GM19351 (cell line): ENCODE measurements at regions not wholly inside any gene's neighbourhood (a gene's known extent, or its start where the extent isn't known, plus 50 kb on each side); places are given as distances from the start of the nearest gene placed in this dataset.

ENCODE experiments used
- ATAC-seq: cut with Tn5 transposase; IDR thresholded peaks from one replicate; pipeline ENCODE4 v1.9.1; 2021; ENCODE audit warnings: mild to moderate bottlenecking, moderate library complexity; ENCODE audit not compliant: unreplicated experiment

DNA sequence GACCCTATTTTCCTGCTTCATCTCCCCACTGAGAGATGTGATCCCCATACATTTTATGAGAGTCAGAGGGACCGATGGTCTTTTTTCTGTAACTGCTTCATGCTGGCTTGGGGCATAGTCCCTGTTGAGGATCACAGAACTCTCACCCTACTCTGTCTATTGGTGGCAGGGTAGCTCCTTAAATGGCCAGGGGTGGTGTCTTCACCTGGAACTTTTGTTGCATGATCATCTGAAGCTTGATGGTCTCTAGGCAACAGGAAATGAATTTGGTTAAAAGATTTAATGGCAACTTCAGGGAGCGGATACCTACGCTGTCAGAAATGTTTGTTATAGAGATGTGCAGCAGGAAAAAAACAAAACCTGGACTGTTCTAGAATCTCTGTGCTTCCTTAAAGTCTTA is 87.0 kb upstream of the GLIS3 start:
- ATAC-seq, result peak; percentile 69

- no peak for ATAC-seq
These were observed 84.9 kb upstream of the GLIS3 start for GRCh38 chr9:4384750-4385149.

DNA sequence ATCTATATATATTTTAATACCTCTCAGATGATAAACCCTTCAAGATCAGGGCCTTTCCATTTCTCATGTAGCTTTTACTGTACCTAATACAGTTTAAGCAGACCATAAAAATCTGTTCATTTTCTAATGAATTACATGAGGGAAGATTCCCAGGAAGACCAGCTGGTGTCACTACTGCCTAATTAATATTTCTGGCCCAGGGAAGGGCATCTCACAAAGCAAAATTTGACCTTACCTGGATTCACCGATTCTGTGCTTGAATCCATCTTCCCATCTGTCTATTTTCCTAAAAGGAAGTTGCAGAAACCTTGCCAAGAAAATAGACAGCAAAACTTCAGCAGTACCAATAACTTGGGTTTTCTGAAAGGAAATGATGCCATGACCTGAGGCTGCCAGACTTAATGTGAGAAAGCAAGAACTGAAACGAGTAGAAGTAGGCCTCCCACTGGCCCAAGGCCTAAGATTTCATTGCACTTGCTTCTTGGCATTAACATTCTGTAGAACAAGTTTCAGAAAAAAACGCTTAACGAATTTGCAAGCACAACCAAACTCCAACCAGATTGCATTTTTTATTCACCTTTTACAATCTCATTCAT is 83.0 kb upstream of the GLIS3 start:
- ATAC-seq, result peak; percentile 71

GRCh38 chr9:4381744-4382143 is 81.9 kb upstream of the GLIS3 start:
- ATAC-seq, result no peak

- ATAC-seq, result no peak
These were observed 80.5 kb upstream of the GLIS3 start for GRCh38 chr9:4380406-4380805.

DNA sequence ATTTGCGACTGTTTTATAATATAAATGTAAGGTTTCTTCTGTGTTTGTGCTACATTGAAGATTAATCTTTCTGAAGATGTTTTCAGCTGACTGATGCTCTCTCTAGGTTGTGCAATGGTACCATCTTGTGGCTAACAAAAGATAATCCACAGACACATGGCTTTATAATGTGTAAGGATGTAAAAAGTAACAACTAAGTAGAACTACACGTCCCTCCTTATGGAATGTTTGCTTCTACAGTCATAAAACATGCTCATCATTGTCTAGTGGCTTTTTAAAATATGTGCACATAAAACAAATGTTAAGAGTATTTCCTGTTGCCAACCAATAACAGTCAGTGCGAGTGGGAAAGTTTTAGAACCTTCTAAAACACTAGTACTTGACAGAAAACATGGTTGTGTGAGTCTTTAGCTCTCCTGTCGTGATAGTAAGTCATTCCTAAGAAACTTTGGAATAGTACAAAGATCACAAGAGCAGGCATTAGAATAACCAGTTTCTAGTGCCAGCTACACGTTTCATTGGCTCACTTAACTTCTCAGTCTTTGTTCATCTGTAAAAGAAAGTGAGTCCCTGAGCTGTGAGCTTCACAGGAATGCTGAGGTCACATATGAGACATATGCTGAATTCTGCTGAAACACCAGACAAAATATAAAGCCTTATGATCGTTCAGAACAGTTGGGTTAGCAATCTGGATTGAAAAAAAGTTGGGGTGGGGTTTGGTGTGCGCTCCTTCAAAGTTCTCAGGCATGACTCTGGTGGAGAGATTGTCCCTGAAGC is 75.7 kb upstream of the GLIS3 start:
- ATAC-seq, result no peak

DNA sequence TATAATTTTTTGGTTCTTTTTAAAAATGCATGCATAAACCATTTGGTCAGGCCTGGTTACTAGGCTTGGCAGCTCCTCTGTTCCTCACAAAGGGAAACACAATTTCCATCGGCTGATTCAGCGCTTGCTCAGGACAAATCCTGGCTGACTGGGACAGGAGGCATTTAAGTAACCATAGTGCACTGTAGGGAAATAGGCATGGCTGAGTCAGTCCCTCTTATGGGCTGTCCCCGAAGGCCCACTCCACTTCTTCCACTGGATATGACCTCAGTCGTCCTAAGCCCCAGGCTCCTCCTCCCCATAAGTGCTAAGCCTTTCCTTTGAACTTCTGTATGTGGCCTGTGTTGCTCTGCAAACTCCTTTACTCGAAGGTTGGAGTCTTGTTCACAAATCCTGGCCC is 71.2 kb upstream of the GLIS3 start:
- no peak for ATAC-seq

DNA sequence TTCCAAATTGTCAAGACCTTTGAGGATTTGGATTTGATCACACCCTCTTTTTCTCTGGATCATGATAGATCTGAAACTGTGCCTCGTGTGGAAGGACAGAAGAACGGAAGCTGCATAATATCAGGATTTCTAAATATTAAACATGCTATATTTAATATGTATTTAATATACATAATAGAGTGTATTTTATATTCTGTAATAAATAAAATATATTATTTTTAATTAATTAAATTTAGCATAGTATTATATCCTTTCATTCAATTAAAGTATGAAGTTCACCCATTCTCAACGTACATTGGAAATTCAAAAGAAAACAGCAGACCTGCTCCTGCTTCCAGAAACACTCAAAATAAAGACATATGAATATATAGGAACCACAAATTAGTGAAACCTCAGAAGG is 70.6 kb upstream of the GLIS3 start:
- no peak for ATAC-seq

DNA sequence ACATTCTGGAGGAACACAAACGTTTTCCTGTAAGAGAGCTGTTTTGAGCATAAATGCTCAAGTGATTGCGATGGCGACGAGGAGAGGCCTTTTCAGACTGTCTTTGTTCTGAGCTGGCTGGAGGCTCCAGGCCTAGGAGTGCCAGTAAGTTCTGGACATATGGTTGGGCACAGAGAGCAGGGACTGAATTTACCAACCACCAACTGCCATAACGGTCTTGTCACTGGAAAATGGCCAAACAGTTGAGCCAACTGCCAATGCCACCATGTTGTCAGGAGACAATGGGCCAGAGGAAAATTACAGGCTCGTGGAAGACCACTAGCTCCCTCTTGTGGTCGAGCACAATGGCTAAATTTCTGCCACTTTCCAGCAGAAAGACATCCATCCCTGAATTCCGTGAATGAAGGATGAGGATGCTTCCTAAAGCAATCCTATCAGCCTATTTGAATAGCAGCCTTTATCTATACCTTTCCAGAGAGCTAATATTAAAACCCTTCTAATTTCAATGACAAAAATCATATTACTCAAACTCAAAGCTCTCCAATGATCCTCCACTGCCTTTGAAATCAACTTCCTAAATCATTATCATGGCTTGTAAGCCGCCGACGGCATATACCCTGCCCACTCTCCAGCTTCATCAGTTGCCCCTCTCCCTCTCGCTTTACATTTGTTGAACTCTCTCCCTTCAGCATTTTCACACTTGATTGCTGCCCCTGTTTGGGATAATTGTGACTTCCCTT is 66.9 kb upstream of the GLIS3 start:
- ATAC-seq, result no peak

DNA sequence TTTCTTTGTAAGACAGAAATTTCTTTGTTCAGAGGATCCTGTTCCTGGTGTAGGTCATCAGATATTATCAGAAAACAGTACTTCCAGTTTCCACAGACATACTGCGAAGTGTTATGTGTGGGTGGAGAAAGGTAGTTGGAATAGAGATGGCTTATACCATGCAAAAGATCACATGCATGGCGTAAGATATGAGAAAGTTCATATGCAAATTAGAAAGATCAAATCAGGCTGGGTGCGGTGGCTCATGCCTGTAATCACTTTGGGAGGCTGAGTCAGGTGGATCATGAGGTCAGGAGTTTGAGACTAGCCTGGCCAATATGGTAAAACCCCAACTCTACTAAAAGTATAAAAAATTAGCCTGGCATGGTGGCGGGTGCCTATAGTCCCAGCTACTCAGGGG is 65.2 kb upstream of the GLIS3 start:
- peak; percentile 75 for ATAC-seq

GRCh38 chr9:4362281-4362680 is 62.4 kb upstream of the GLIS3 start:
- ATAC-seq, result no peak

GRCh38 chr9:4359016-4359415 is 59.1 kb upstream of the GLIS3 start:
- no peak for ATAC-seq

- ATAC-seq, result no peak
These were observed 58.1 kb upstream of the GLIS3 start for GRCh38 chr9:4357929-4358328.

DNA sequence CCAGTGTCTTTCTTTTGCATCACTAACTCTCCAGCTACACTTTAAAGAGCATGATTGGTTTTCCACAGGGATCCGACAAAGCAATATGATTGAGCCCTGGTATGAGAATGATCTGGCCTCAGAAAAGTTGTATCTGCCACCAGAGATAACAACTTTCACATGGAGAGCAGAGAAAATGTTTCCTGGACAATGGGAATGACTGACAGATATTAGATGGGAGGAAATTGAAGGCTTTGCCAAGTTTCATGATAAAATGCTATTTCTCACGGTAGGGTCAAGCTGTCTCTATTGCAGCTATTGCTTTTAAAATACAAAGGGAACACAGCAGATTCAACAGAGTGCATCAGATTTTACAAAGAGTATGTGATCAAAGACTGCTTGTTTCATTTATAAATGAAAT is 56.4 kb upstream of the GLIS3 start:
- no peak for ATAC-seq

DNA sequence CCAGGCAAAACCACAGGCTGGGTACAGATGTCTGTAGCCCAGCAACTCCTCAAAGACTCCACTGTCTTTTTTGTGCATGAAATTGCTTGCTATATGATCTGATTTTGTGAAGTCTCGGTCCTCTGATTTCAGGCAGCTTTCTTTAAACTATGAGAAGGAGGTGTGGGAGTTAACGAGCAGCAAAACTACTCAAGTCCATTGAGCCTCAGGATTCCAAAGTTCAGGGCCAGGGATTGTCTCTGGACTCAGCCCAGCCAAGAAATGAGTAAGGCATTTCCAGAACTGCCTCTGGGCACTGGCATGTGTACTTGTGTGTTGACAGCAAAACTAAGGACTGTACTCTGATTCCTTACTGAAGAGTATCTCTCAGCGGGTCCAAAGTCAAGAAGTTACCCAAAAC is 53.4 kb upstream of the GLIS3 start:
- no peak for ATAC-seq

DNA sequence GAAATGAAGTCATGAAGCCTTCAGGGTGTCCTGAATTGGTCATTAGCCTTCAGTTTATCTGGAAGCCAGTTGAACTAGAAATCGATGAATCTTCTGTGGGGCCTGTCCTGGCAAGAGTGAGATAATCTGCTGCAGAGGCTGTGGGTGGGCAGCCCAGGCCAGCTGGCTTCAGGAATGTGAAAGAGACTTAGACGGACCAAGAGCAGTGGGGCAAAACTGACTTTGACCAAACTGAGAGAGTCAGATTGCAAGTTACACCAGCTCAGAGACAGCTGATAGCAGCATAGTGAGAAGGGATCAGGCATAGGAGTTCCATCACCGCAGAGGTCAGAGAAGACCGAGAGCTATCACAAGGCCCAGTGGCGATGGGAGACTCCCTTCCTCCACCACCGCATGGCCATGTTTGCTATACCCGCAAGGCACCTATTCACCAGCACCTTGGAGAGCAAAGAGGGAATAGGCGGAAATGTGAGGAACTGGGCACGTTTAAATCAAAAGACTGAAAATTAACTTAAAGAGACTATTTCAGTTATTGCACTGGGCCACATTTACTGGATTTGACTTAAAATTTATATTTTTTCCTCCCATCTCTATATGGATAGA is 50.0 kb upstream of the GLIS3 start:
- ATAC-seq, result no peak
